HFF-Myc (cell line): ENCODE measurements at regions not wholly inside any gene's neighbourhood (a gene's known extent, or its start where the extent isn't known, plus 50 kb on each side); places are given as distances from the start of the nearest gene placed in this dataset.

Source experiments
- DNase-seq: peaks from one replicate; pipeline ENCODE4 v3.0.0-alpha.2; 2011; ENCODE audit warnings: low read depth; ENCODE audit errors: extremely low read depth
- H3K4me3 ChIP-seq: replicated peaks from 2 replicates; pipeline ENCODE4 v1.5.1; 2011; ENCODE audit warnings: low read depth, mild to moderate bottlenecking, control low read depth, low read length
- TF ChIP-seq, protein P1 (sequence below): IDR thresholded peaks from 2 replicates; pipeline ENCODE4 v1.5.1; 2012; ENCODE audit warnings: mild to moderate bottlenecking, low read depth, low read length, control low read depth; ENCODE audit errors: missing control alignments

DNA sequence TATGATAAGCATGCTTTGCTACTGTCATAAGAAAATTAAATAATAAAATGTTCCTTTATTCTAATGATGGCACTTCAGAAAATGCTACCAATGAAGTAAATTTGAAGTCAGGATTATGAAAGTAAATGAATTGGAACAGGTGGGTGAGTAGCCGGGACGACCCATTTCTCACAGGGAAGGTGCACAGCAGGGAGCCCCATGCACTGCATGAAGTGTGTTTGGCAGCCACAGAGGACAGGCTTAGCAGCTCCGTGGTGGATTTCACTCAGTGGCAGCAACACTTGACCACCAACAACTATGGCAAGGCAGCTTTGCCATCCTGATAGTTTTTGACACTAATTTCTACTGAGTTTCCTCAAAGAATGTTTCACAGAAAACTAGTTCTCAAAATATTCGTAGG is 146.3 kb downstream of the ATL2 start:
- no peak overlapping the region for H3K4me3 ChIP-seq
- TF ChIP-seq, protein P1, sequence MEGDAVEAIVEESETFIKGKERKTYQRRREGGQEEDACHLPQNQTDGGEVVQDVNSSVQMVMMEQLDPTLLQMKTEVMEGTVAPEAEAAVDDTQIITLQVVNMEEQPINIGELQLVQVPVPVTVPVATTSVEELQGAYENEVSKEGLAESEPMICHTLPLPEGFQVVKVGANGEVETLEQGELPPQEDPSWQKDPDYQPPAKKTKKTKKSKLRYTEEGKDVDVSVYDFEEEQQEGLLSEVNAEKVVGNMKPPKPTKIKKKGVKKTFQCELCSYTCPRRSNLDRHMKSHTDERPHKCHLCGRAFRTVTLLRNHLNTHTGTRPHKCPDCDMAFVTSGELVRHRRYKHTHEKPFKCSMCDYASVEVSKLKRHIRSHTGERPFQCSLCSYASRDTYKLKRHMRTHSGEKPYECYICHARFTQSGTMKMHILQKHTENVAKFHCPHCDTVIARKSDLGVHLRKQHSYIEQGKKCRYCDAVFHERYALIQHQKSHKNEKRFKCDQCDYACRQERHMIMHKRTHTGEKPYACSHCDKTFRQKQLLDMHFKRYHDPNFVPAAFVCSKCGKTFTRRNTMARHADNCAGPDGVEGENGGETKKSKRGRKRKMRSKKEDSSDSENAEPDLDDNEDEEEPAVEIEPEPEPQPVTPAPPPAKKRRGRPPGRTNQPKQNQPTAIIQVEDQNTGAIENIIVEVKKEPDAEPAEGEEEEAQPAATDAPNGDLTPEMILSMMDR, result no peak
- DNase-seq, result no peak

DNA sequence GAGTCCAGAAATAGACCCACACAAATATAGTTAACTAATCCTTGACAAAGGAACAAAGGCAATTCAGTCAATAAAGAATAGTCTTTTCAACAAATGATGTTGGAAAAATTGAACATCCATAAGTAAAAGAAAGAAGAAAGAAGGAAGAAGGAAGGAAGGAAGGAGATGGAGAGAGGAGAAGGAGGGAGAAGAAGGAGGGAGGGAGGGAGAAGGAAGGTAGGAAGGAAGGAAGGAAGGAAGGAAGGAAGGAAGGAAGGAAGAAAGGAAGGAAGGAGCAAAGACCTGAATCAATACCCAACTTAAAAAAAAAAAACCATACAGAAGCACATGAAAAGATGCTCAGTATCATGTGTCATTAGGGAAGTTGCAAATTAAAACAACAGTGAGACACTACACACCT is 148.3 kb downstream of the ATL2 start:
- no peak for DNase-seq
- no peak overlapping the region for H3K4me3 ChIP-seq
- TF ChIP-seq, protein P1, result no peak

GRCh38 chr2:38224821-38225437 is 149.0 kb upstream of the CYP1B1 start:
- no peak for DNase-seq
- TF ChIP-seq, protein P1, result no peak
- no peak overlapping the region for H3K4me3 ChIP-seq

DNA sequence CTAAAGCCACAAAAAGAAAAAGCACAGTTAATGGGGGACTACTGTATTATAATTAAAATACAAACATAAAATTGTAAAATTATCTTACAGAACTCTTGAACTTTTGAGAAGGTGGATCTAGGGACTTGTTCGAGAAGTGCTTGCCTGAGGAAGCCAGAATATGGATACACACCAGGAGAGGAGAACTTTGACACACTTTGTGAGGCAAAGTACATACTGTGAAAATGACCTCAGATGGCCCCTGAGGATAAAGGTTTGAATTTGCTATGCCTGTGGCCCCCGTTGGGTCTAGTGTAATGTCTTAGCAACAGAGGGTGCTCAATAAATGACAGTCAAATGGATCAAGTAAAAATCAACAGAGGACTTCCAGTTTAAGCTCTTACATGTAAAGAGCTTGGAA is 148.2 kb upstream of the CYP1B1 start:
- no peak overlapping the region for H3K4me3 ChIP-seq
- TF ChIP-seq, protein P1, result no peak
- no peak for DNase-seq

DNA sequence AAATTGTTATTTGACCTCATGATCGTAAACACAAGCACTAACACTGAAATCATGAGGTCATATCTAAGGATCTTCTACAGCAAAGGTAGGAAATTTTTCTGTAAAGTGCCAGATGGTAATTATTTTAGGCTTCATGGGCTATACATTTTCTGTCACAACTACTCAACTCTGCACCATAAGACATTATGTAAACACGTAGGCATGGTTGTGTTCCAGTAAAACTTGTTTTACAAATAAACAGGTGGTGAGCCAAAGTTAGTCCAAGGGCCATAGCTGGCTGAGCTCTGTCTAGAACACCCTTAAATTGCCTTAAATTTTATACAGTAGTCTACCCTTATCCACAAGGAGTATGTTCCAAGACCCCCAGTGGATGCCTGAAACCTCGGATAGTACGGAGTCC is 147.3 kb upstream of the CYP1B1 start:
- no peak for DNase-seq
- TF ChIP-seq, protein P1, result no peak
- no peak overlapping the region for H3K4me3 ChIP-seq

- no peak for DNase-seq
- H3K4me3 ChIP-seq, result no peak overlapping the region
- TF ChIP-seq, protein P1, result no peak
Observed at GRCh38 chr2:38220164-38220563, 144.2 kb upstream of the CYP1B1 start.

DNA sequence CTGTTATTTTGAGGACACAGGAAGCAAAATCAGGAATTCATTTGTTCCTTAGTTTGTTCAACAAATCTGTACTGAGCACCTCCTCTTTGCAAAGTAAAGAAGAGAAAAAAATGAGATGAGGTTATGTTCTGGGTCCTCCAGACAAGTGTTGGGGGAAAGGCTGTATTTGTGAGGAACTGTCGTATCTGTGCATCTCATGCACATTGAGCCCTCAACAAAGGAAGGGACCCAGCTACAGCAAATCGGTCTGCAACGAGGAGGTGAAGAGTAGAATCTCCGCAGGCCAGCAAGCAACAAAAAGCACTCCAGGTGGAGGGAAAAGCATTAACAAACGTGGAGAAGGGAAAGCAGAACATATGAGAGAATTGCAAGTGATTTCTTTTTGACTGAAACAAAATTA is 143.0 kb upstream of the CYP1B1 start:
- no peak overlapping the region for H3K4me3 ChIP-seq
- TF ChIP-seq, protein P1, result no peak
- no peak for DNase-seq
